ENCODE measurements at regions not wholly inside any gene's neighbourhood (a gene's known extent, or its start where the extent isn't known, plus 50 kb on each side); places are given as distances from the start of the nearest gene placed in this dataset.

- no peak overlapping the region for H3K4me3 ChIP-seq
- ATAC-seq (no peak), DNase-seq (no peak)
- intact Hi-C loops (cut with DNase I), result no loop called here
- H3K4me1 ChIP-seq, result no peaks in the 10 kb centered on the region
- TF ChIP-seq, protein P1, sequence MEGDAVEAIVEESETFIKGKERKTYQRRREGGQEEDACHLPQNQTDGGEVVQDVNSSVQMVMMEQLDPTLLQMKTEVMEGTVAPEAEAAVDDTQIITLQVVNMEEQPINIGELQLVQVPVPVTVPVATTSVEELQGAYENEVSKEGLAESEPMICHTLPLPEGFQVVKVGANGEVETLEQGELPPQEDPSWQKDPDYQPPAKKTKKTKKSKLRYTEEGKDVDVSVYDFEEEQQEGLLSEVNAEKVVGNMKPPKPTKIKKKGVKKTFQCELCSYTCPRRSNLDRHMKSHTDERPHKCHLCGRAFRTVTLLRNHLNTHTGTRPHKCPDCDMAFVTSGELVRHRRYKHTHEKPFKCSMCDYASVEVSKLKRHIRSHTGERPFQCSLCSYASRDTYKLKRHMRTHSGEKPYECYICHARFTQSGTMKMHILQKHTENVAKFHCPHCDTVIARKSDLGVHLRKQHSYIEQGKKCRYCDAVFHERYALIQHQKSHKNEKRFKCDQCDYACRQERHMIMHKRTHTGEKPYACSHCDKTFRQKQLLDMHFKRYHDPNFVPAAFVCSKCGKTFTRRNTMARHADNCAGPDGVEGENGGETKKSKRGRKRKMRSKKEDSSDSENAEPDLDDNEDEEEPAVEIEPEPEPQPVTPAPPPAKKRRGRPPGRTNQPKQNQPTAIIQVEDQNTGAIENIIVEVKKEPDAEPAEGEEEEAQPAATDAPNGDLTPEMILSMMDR (IDR thresholded peaks at IDR 0.05), result no peak
- no peak for TF ChIP-seq POLR2A (IDR thresholded peaks at IDR 0.05)
- peaks cover 0 to 28% (median 0%) of the 10 kb centered on the region in 9 donors for H3K27me3 ChIP-seq
- 68 to 70% (median 70%) methylated on average over 24 to 28 of the region's 28 CpGs for WGBS, 4 donors
- H3K9me3 ChIP-seq, result no peaks in the 10 kb centered on the region
- no peak overlapping the region for H3K27ac ChIP-seq
- no peaks in the 10 kb centered on the region for H3K36me3 ChIP-seq
These were observed 784.5 kb downstream of the BRD1 start for GRCh38 chr22:49042877-49043859.

GRCh38 chr22:49042066-49042465 lies 785.6 kb downstream of the BRD1 start:
- Histone ChIP-seq H3K27ac (no peak overlapping the region), H3K27me3 (peaks cover 0 to 28% (median 0%) of the 10 kb centered on the region in 9 donors), H3K4me3 (no peak overlapping the region), H3K4me1 (no peaks in the 10 kb centered on the region), H3K36me3 (no peaks in the 10 kb centered on the region), H3K9me3 (no peaks in the 10 kb centered on the region)
- WGBS, 4 donors, result 70 to 78% (median 73%) methylated on average over 6 of the region's 6 CpGs
- intact Hi-C loops (cut with DNase I), result no loop called here
- no peak for TF ChIP-seq POLR2A (IDR thresholded peaks at IDR 0.05)
- TF ChIP-seq, protein P1 (IDR thresholded peaks at IDR 0.05), result no peak
- DNase-seq (no peak), ATAC-seq (no peak)

- 82 to 92% (median 84%) methylated on average over 20 of the region's 20 CpGs for WGBS, 4 donors
- H3K27ac ChIP-seq, result no peak overlapping the region
- no peaks in the 10 kb centered on the region for H3K9me3 ChIP-seq
- no peak for TF ChIP-seq POLR2A (IDR thresholded peaks at IDR 0.05)
- TF ChIP-seq, protein P1 (IDR thresholded peaks at IDR 0.05), result no peak
- no peak for ATAC-seq
- H3K27me3 ChIP-seq, result peaks cover 0 to 25% (median 0%) of the 10 kb centered on the region in 9 donors
- DNase-seq, result no peak
- H3K4me3 ChIP-seq, result no peak overlapping the region
- no peaks in the 10 kb centered on the region for H3K4me1 ChIP-seq
- no peaks in the 10 kb centered on the region for H3K36me3 ChIP-seq
- intact Hi-C loops (cut with DNase I), result no loop called here
These were observed 786.8 kb downstream of the BRD1 start for GRCh38 chr22:49040754-49041467.

- 62 to 76% (median 72%) methylated on average over 8 of the region's 8 CpGs for WGBS, 4 donors
- TF ChIP-seq, protein P1 (IDR thresholded peaks at IDR 0.05), result no peak
- TF ChIP-seq POLR2A (IDR thresholded peaks at IDR 0.05), result no peak
- Histone ChIP-seq H3K27ac (no peak overlapping the region), H3K9me3 (no peaks in the 10 kb centered on the region), H3K4me1 (no peaks in the 10 kb centered on the region), H3K4me3 (no peak overlapping the region), H3K27me3 (peaks cover 0 to 25% (median 0%) of the 10 kb centered on the region in 9 donors), H3K36me3 (no peaks in the 10 kb centered on the region)
- ATAC-seq (no peak), DNase-seq (no peak)
- intact Hi-C loops (cut with DNase I), result no loop called here
These were observed 787.6 kb downstream of the BRD1 start for GRCh38 chr22:49040111-49040510.

Measured in heart left ventricle (tissue), 16 donors.